CD4-positive, alpha-beta T cell treated with Interleukin-12 subunit alpha and Interleukin-12 subunit beta, for 1 hour (primary cell): ENCODE measurements at regions not wholly inside any gene's neighbourhood (a gene's known extent, or its start where the extent isn't known, plus 50 kb on each side); places are given as distances from the start of the nearest gene placed in this dataset.
A peak's percentile ranks its signal among the peaks of the same experiment; 100 is the strongest.

Experiments
- DNase-seq: peaks from one replicate; pipeline ENCODE4 v3.0.0-alpha.2; 2020

DNA sequence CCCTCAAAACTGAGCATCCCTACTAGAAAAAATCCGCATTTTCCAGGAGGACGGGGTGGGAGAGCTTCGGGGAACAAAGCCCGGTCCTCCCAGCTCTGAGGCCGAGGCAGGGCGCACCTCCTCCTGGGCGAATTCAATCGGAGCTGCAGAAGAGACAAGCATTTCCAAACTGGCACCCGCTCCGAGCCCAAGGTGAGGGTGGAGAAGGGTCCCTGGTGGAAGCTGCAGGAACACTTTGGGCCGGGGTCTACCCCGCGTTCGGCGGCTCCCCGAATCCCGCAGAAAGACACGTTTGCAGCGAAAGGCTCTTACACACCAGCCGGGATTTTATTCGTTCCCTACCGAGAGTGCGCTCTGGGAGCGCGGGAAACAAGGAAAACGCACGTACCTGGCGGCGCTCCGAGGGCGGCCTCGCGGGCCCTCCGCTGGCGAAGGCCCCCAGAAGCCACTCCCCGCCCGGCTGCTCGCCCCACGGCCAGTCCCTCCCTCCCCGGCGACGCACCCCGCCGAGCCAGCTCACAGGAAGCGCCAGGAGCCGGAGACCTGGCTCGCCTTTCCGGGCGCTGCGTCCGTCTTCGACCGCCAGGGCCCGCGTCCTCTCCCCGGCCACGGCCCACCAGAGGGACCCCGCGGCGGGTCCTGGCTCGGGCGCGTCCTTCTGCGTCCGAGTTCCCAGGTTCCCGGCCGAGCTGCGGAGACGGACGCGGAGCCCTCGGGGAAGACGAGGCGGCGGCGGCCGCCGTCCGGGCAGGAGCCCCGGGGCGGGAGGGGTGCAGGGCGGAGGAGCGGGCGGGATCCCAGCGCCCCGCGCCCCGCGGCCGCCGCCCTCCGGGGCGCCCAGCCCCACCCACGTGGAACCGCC lies 49.8 kb upstream of the BAHCC1 start:
- DNase-seq, result peak; percentile 46
